Nephron (organoid): ENCODE measurements at regions not wholly inside any gene's neighbourhood (a gene's known extent, or its start where the extent isn't known, plus 50 kb on each side); places are given as distances from the start of the nearest gene placed in this dataset.
"Not testable (repeated sequence)": the region's sequence is repeated elsewhere in the genome, so short reads cannot be mapped to it uniquely, and the experiment has no call there.

Experiments
- H3K27ac Mint-ChIP-seq, 3 experiments: 2 replicates each; pipeline ENCODE4 v1.8.0; 2020; ENCODE audit warnings: mixed read lengths in 3 of 3, mild to moderate bottlenecking in 2 of 3, moderate library complexity in 1 of 3
- H3K27me3 Mint-ChIP-seq: 2 replicates; pipeline ENCODE4 v1.8.0; 2021; ENCODE audit warnings: low read depth, mild to moderate bottlenecking, moderate library complexity, mixed read lengths
- H3K36me3 Mint-ChIP-seq: 2 replicates; pipeline ENCODE4 v1.8.0; 2020; ENCODE audit warnings: low read depth, mixed read lengths
- H3K4me1 Mint-ChIP-seq: 2 replicates; pipeline ENCODE4 v1.8.0; 2020; ENCODE audit warnings: mixed read lengths
- H3K4me3 Mint-ChIP-seq, 3 experiments: 2 replicates each; pipeline ENCODE4 v1.8.0; 2020; ENCODE audit warnings: mild to moderate bottlenecking in 3 of 3, mixed read lengths in 3 of 3, moderate library complexity in 2 of 3
- H3K9me3 Mint-ChIP-seq: 2 replicates; pipeline ENCODE4 v1.8.0; 2020; ENCODE audit warnings: mixed read lengths
- TF ChIP-seq, protein P1 (sequence below), 3 experiments: fragments of 200-600 bp; sonication (generic); IDR thresholded peaks; one replicate each; pipeline ENCODE4 v1.5.0; 2021; ENCODE audit warnings: antibody characterized with exemption in 3 of 3; ENCODE audit not compliant: unreplicated experiment in 3 of 3

DNA sequence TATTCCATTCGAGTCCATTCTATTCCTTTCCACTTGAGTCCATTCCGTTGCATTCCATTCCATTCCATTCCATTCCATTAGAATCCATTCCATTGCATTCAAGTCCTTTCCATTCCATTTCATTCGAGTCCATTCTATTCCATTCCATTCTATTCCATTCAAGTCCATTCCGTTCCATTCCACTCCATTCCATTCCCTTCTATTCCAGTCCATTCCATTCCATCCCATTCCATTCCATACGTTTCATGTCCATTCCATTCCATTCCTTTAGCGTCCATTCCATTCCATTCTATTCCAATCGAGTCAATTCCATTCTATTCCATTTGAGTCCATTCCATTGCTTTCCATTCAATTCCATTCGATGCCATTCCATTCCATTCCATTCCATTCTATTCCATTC lies 4804.0 kb upstream of the OR11H1 start:
- H3K36me3 Mint-ChIP-seq = peaks cover 70% of the 10 kb centered on the region
- not testable (repeated sequence) for H3K4me3 Mint-ChIP-seq, H3K27ac Mint-ChIP-seq, H3K4me1 Mint-ChIP-seq, H3K27me3 Mint-ChIP-seq
- peaks cover 84% of the 10 kb centered on the region for H3K9me3 Mint-ChIP-seq

DNA sequence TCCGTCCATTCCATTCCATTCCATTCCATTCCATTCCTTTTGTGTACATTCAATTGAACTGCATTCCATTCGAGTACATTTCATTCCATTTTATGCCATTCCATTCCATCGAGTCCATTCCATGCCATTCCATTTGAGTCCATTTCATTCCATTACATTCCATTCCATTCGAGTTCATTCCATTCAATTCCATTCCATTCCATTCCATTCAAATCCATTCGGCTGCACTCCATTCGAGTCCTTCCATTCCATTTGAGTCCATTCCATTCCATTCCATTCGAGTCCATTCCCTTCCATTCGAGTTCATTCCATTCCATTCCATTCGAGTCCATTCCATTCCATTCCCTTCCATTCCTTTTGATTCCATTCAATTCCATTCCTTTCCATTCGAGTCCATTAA lies 4800.6 kb upstream of the OR11H1 start:
- Mint-ChIP-seq H3K36me3 (peaks cover 55% of the 10 kb centered on the region), H3K4me3 (no peak overlapping the region), H3K9me3 (peaks cover 78% of the 10 kb centered on the region), H3K27ac (no peak overlapping the region), H3K4me1 (no peaks in the 10 kb centered on the region), H3K27me3 (no peaks in the 10 kb centered on the region)
- TF ChIP-seq, protein P1, sequence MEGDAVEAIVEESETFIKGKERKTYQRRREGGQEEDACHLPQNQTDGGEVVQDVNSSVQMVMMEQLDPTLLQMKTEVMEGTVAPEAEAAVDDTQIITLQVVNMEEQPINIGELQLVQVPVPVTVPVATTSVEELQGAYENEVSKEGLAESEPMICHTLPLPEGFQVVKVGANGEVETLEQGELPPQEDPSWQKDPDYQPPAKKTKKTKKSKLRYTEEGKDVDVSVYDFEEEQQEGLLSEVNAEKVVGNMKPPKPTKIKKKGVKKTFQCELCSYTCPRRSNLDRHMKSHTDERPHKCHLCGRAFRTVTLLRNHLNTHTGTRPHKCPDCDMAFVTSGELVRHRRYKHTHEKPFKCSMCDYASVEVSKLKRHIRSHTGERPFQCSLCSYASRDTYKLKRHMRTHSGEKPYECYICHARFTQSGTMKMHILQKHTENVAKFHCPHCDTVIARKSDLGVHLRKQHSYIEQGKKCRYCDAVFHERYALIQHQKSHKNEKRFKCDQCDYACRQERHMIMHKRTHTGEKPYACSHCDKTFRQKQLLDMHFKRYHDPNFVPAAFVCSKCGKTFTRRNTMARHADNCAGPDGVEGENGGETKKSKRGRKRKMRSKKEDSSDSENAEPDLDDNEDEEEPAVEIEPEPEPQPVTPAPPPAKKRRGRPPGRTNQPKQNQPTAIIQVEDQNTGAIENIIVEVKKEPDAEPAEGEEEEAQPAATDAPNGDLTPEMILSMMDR (IDR thresholded peaks at IDR 0.05; ENCODE audit: unreplicated experiment in 3 of 3) = no peak

DNA sequence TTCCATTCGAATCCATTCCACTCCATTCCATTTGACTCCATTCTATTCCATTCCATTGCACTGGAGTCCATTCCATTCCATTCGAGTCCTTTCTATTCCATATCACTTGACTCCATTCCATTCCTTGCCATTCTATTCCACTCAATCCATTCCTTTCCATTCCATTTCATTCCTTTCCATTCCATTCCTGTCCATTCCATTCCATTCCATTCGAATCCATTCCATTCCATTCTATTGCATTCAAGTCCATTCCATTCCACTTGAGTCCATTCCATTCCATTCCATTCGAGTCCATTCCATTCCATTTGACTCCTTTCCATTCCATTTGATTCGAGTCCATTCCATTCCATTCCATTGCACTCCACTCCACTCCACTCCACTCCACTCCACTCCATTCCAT lies 4798.0 kb upstream of the OR11H1 start:
- Mint-ChIP-seq H3K36me3 (peaks cover 40% of the 10 kb centered on the region), H3K9me3 (peaks cover 70% of the 10 kb centered on the region)
- not testable (repeated sequence) for H3K27me3 Mint-ChIP-seq, H3K4me3 Mint-ChIP-seq, H3K27ac Mint-ChIP-seq, H3K4me1 Mint-ChIP-seq

DNA sequence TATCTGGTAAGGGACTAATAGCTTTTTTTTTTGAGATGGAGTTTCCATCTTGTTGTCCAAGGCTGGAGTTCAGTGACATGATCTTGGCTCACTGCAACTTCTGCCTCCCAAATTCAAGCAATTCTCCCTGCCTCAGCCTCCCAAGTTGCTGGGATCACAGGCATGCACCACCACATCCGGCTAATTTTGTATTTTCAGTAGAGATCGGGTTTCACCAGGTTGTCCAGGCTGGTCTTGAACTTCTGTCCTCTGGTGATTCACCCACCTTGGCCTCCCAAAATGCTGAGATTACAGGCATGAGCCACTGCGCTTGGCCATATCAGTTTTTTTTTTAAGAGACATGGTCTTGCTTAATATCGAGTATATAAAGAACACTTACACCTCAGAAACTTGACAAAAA lies 4797.3 kb upstream of the OR11H1 start:
- Mint-ChIP-seq H3K9me3 (peaks cover 70% of the 10 kb centered on the region), H3K36me3 (peaks cover 40% of the 10 kb centered on the region)
- H3K27me3 Mint-ChIP-seq, H3K27ac Mint-ChIP-seq, H3K4me1 Mint-ChIP-seq, H3K4me3 Mint-ChIP-seq: not testable (repeated sequence)

DNA sequence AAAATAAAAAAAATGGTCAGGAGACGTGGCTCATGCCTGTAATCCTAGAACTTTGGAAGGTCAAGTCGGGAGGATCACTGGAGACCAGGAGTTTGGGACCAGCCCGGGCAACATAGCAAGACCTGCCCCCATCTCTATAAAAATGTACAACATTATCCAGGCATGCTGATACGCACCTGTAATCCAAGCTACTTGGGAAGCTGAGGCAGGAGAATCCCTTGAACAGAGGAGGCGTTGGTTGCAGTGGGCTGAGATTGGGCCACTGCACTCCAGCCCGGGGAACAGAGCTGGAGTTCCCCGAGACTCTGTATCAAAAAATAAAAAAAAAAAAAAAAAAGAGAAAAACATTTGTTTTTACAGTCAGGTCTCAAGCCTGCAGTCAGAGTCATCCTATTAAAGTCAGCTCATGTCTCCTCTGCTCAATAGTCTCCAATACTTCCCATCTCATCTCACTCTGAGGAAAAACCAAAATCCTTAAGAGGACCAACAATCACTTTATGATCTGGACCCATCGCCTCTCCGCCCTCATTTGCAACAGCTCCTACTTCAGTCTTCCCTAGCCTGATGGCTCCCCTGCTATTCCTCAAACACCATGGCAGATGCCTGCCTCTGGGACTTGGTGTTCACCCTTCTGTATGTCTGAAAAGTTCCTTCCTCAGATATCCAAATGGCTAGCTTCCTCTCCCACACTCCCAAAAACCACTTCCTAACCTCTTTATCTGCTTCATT lies 4796.6 kb upstream of the OR11H1 start:
- Mint-ChIP-seq H3K9me3 (peaks cover 69% of the 10 kb centered on the region), H3K36me3 (peaks cover 39% of the 10 kb centered on the region)
- not testable (repeated sequence) for H3K4me1 Mint-ChIP-seq, H3K4me3 Mint-ChIP-seq, H3K27ac Mint-ChIP-seq, H3K27me3 Mint-ChIP-seq

DNA sequence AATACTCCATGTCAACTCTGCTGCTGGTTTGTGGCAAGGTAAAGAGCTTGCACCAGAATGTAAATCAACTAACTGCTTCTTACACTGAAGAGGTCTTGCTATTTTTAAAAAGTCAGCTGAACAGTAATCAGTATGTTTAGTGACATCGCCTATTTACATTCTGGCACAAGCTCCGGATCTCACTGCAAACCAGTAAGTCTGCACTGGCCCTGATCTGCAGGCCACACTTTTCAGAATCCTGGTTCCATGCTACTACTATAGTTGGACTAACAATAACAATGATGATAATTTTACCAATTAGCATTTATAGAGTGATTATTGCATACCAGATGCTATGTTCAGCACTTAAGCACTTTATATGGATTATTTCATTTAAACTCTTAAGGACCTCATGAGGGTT lies 4792.9 kb upstream of the OR11H1 start:
- H3K36me3 Mint-ChIP-seq, H3K4me1 Mint-ChIP-seq, H3K27ac Mint-ChIP-seq, H3K27me3 Mint-ChIP-seq, H3K4me3 Mint-ChIP-seq: not testable (repeated sequence)
- peaks cover 63% of the 10 kb centered on the region for H3K9me3 Mint-ChIP-seq

DNA sequence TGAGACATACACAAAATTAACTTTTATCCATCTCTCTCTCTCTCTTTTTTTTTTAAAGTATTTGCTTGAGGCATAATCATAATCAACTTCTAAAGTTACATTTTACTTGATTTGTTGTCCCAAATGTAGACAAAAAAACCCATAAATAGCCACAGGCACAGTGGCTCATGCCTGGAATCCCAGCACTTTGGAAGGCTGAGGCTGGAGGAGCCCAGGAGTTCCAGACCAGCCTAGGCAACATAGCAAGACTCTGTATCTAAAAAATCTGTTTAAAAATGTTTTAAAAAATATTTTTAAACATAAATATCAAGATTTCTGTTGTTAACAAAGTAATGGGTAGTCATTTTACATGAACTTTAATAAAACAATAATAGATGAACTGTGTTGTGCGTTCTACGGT lies 4791.1 kb upstream of the OR11H1 start:
- H3K9me3 Mint-ChIP-seq = peaks cover 60% of the 10 kb centered on the region
- not testable (repeated sequence) for H3K4me1 Mint-ChIP-seq, H3K27me3 Mint-ChIP-seq, H3K4me3 Mint-ChIP-seq, H3K36me3 Mint-ChIP-seq, H3K27ac Mint-ChIP-seq

DNA sequence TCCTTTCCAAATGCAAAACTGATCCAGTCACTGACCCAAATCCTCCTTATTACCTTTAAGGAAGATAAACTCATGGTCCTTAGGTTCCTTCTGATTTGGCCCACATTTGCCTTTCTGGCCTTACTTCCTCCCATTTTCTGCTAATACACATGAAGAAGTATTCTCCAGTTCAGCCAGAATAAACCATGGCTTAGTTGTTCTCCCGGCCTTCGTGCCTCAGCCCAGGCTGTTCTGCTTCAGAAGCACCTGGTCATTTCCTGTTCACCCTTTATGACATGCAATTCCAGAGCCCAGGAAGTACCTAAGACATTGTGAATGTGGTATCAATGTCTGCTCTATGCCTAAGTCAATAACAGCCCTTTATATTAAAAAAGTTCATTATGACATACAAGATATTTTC lies 4790.1 kb upstream of the OR11H1 start:
- H3K36me3 Mint-ChIP-seq, H3K27ac Mint-ChIP-seq, H3K27me3 Mint-ChIP-seq, H3K4me1 Mint-ChIP-seq, H3K4me3 Mint-ChIP-seq: not testable (repeated sequence)
- H3K9me3 Mint-ChIP-seq = peaks cover 60% of the 10 kb centered on the region

DNA sequence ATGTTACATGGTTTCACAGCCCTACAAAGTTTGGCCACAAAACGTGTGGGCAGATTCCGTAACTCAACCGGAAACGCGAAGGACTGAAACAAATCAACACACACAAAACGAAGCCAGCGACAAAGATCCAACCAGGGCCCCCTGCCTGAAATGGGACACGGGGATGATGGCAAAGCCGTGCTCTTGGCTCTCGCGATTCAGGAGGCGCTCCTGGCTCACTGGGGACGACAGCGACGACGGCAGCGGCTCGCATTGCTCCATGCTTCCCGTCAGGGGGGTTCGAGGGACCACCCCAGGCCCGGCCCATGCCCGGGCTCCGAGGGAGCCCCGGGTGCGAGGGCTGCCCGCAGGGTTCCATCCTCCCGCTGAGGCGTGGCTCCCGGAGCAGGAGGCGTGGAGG lies 4786.8 kb upstream of the OR11H1 start:
- TF ChIP-seq, protein P1 (IDR thresholded peaks at IDR 0.05; ENCODE audit: unreplicated experiment in 3 of 3) = no peak
- H3K27me3 Mint-ChIP-seq = no peaks in the 10 kb centered on the region
- H3K4me1 Mint-ChIP-seq = no peaks in the 10 kb centered on the region
- H3K27ac Mint-ChIP-seq = no peak overlapping the region
- H3K4me3 Mint-ChIP-seq = no peak overlapping the region
- H3K36me3 Mint-ChIP-seq = peaks cover 10% of the 10 kb centered on the region
- peaks cover 57% of the 10 kb centered on the region for H3K9me3 Mint-ChIP-seq

DNA sequence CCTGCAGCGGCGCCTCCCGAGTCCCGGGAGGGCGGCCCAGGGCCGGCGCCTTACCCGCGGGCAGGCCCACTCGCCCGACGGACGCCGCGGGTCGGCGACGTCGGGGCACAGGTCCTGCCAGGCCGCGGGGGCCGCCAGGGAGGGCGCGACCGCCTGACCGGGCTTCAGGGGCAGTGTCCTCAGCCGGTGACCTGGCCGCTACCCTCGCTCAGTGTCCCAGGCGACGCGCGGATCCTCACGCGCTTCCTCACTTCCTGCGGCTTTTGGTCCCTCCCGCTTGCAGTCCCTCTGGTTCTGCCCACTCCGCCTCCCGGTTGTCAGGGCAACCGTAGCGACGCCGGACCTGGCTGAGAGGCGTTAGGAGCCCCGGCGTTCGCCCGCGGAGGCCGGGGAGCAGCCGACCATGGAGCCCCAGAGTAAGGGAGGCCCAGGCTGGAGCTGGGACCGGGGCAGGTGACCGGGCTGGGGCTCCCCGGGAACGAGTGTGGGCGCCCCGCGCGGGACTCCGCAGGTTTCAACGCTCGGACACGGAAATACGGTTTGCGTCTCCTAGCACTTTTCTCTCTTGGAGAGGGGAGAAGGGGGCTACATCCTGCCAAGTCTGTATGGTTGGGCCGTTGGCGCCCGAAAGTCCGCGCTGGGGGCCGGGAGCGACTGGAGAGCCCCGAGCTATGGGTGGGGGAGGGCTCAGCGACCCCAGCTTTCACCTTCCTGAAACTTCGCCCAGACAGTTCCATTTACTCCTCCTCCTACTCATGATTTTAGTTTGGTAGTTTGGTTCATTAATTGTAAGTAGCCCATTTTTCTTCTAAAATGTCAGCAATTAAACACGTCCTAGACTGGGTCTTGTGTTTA lies 4786.0 kb upstream of the OR11H1 start:
- H3K9me3 Mint-ChIP-seq = peaks cover 58% of the 10 kb centered on the region
- not testable (repeated sequence) for H3K4me1 Mint-ChIP-seq

DNA sequence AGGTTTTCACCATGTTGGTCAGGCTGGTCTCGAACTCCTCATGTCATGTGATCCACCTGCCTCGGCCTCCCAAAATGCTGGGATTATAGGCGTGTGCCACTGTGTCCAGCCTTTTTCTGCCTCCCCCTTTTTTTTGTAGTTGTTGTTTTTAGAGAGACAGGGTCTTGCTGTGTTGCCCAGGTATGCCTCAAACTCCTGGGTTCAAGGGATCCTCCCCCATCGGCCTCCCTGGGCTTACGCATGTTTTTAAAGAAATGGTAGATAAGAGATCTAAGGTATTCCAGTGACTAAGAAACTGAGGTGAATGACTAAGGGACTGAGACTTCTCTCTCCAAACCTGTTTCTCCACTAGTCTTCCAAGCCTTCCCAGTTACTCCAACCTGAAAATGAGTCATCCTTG lies 4781.6 kb upstream of the OR11H1 start:
- peaks cover 40% of the 10 kb centered on the region for H3K9me3 Mint-ChIP-seq
- H3K36me3 Mint-ChIP-seq = peaks cover 10% of the 10 kb centered on the region
- H3K27me3 Mint-ChIP-seq, H3K4me3 Mint-ChIP-seq, H3K4me1 Mint-ChIP-seq, H3K27ac Mint-ChIP-seq: not testable (repeated sequence)

More for the DNA sequence above, 4786.0 kb upstream of the OR11H1 start:
- not testable (repeated sequence) for H3K27me3 Mint-ChIP-seq, H3K27ac Mint-ChIP-seq, H3K4me3 Mint-ChIP-seq
- peaks cover 10% of the 10 kb centered on the region for H3K36me3 Mint-ChIP-seq

DNA sequence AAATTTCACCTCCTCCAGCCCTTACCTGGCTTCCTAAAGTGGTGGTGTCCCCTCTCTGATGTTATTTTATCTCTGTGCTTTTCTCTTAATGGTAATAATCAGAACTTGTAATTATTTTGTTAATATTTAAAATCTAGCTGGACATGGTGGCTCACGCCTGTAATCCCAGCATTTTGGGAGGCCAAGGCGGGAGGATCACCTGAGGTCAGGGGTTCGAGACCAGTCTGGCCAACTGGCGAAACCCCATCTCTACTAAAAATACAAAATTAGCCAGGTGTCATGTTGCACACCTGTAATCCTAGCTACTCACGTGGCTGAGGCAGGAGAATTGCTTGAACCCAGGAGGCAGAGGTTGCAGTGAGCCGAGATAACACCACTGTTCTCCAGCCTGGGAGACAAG lies 4780.8 kb upstream of the OR11H1 start:
- not testable (repeated sequence) for H3K4me1 Mint-ChIP-seq, H3K27me3 Mint-ChIP-seq, H3K27ac Mint-ChIP-seq, H3K4me3 Mint-ChIP-seq
- H3K36me3 Mint-ChIP-seq = peaks cover 10% of the 10 kb centered on the region
- peaks cover 42% of the 10 kb centered on the region for H3K9me3 Mint-ChIP-seq

DNA sequence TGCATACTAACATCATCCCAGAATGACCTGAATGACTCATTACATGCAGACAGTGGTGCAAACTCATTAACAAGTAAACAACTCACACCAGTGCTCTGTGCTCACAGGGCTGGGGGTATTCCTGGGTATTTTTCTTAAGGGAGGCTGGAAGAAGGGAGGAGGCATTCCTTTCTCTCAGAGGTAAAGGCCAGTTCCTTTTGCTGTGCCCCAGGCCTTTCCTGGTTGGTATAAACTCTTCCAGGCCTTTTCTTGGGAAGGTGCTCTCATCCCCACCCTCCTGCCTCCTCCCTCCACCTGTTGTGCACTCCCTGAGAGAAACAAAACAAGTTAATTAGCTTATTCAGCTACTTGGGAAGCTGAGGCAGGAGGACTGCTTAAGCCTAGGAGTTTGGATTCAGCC lies 4779.2 kb upstream of the OR11H1 start:
- H3K36me3 Mint-ChIP-seq, H3K27ac Mint-ChIP-seq, H3K4me3 Mint-ChIP-seq, H3K27me3 Mint-ChIP-seq, H3K4me1 Mint-ChIP-seq: not testable (repeated sequence)
- peaks cover 39% of the 10 kb centered on the region for H3K9me3 Mint-ChIP-seq
